ENCODE measurements at regions not wholly inside any gene's neighbourhood (a gene's known extent, or its start where the extent isn't known, plus 50 kb on each side); places are given as distances from the start of the nearest gene placed in this dataset.

- WGBS (ENCODE audit: insufficient coverage), result no CpG with 5 or more reads among the region's 3 CpGs
- no peak overlapping the region for H3K4me3 ChIP-seq (ENCODE audit: low read length)
- peak; percentile 27 for DNase-seq
- peaks cover 2% of the 10 kb centered on the region for H3K9me3 ChIP-seq (replicated peaks; ENCODE audit: control insufficient read depth, low read depth, low read length)
- H3K36me3 ChIP-seq (ENCODE audit: control insufficient read depth, insufficient read depth, low read length), result no peaks in the 10 kb centered on the region
- H3K27me3 ChIP-seq (ENCODE audit: control insufficient read depth, insufficient read depth, low read length), result no peaks in the 10 kb centered on the region
- no peaks in the 10 kb centered on the region for H3K4me1 ChIP-seq (ENCODE audit: control insufficient read depth, insufficient read depth, low read length)
- H3K27ac ChIP-seq (ENCODE audit: low read length), result no peak overlapping the region
These were observed 183.4 kb upstream of the CDH7 start for GRCh38 chr18:65567372-65567771.

GRCh38 chr18:65548316-65548715, 202.5 kb upstream of the CDH7 start:
- DNase-seq, result no peak
- no peak overlapping the region for H3K4me3 ChIP-seq (ENCODE audit: low read length)
- no peaks in the 10 kb centered on the region for H3K4me1 ChIP-seq (ENCODE audit: control insufficient read depth, insufficient read depth, low read length)
- no peaks in the 10 kb centered on the region for H3K36me3 ChIP-seq (ENCODE audit: control insufficient read depth, insufficient read depth, low read length)
- H3K9me3 ChIP-seq (replicated peaks; ENCODE audit: control insufficient read depth, low read depth, low read length), result no peaks in the 10 kb centered on the region
- WGBS (ENCODE audit: insufficient coverage), result no CpG with 5 or more reads among the region's 3 CpGs
- no peak overlapping the region for H3K27ac ChIP-seq (ENCODE audit: low read length)
- H3K27me3 ChIP-seq (ENCODE audit: control insufficient read depth, insufficient read depth, low read length), result no peaks in the 10 kb centered on the region

- Histone ChIP-seq H3K4me1 (ENCODE audit: control insufficient read depth, insufficient read depth, low read length) (no peaks in the 10 kb centered on the region), H3K9me3 (replicated peaks; ENCODE audit: control insufficient read depth, low read depth, low read length) (no peaks in the 10 kb centered on the region), H3K27ac (ENCODE audit: low read length) (no peak overlapping the region), H3K4me3 (ENCODE audit: low read length) (no peak overlapping the region), H3K27me3 (ENCODE audit: control insufficient read depth, insufficient read depth, low read length) (no peaks in the 10 kb centered on the region), H3K36me3 (ENCODE audit: control insufficient read depth, insufficient read depth, low read length) (no peaks in the 10 kb centered on the region)
- no peak for DNase-seq
These were observed 203.8 kb upstream of the CDH7 start for GRCh38 chr18:65547046-65547445.

- WGBS (ENCODE audit: insufficient coverage), result 92% methylated on average over 3 of the region's 6 CpGs
- no peak overlapping the region for H3K4me3 ChIP-seq (ENCODE audit: low read length)
These were observed 206.1 kb upstream of the CDH7 start for GRCh38 chr18:65544701-65545100.

GRCh38 chr18:65527879-65528633, 222.8 kb upstream of the CDH7 start:
- 75% methylated on average over 1 of the region's 4 CpGs for WGBS (ENCODE audit: insufficient coverage)
- DNase-seq, result no peak

More at GRCh38 chr18:65544701-65545100, 206.1 kb upstream of the CDH7 start:
- H3K4me1 ChIP-seq (ENCODE audit: control insufficient read depth, insufficient read depth, low read length), result no peaks in the 10 kb centered on the region
- no peaks in the 10 kb centered on the region for H3K9me3 ChIP-seq (replicated peaks; ENCODE audit: control insufficient read depth, low read depth, low read length)
- H3K27me3 ChIP-seq (ENCODE audit: control insufficient read depth, insufficient read depth, low read length), result no peaks in the 10 kb centered on the region
- no peak for DNase-seq
- no peaks in the 10 kb centered on the region for H3K36me3 ChIP-seq (ENCODE audit: control insufficient read depth, insufficient read depth, low read length)
- no peak overlapping the region for H3K27ac ChIP-seq (ENCODE audit: low read length)

GRCh38 chr18:65526099-65526498, 224.7 kb upstream of the CDH7 start:
- no peaks in the 10 kb centered on the region for H3K4me1 ChIP-seq (ENCODE audit: control insufficient read depth, insufficient read depth, low read length)
- no peak overlapping the region for H3K27ac ChIP-seq (ENCODE audit: low read length)
- WGBS (ENCODE audit: insufficient coverage), result no CpG with 5 or more reads among the region's 1 CpG
- no peak for DNase-seq
- no peak overlapping the region for H3K4me3 ChIP-seq (ENCODE audit: low read length)
- no peaks in the 10 kb centered on the region for H3K36me3 ChIP-seq (ENCODE audit: control insufficient read depth, insufficient read depth, low read length)
- H3K9me3 ChIP-seq (replicated peaks; ENCODE audit: control insufficient read depth, low read depth, low read length), result no peaks in the 10 kb centered on the region
- H3K27me3 ChIP-seq (ENCODE audit: control insufficient read depth, insufficient read depth, low read length), result no peaks in the 10 kb centered on the region

More at GRCh38 chr18:65527879-65528633, 222.8 kb upstream of the CDH7 start:
- Histone ChIP-seq H3K4me1 (ENCODE audit: control insufficient read depth, insufficient read depth, low read length) (no peaks in the 10 kb centered on the region), H3K36me3 (ENCODE audit: control insufficient read depth, insufficient read depth, low read length) (no peaks in the 10 kb centered on the region), H3K4me3 (ENCODE audit: low read length) (no peak overlapping the region), H3K27me3 (ENCODE audit: control insufficient read depth, insufficient read depth, low read length) (no peaks in the 10 kb centered on the region), H3K27ac (ENCODE audit: low read length) (no peak overlapping the region), H3K9me3 (replicated peaks; ENCODE audit: control insufficient read depth, low read depth, low read length) (no peaks in the 10 kb centered on the region)

GRCh38 chr18:65523461-65523860, 227.4 kb upstream of the CDH7 start:
- 94% methylated on average over 3 of the region's 3 CpGs for WGBS (ENCODE audit: insufficient coverage)
- Histone ChIP-seq H3K4me1 (ENCODE audit: control insufficient read depth, insufficient read depth, low read length) (no peaks in the 10 kb centered on the region), H3K4me3 (ENCODE audit: low read length) (no peak overlapping the region), H3K27ac (ENCODE audit: low read length) (no peak overlapping the region), H3K9me3 (replicated peaks; ENCODE audit: control insufficient read depth, low read depth, low read length) (no peaks in the 10 kb centered on the region), H3K36me3 (ENCODE audit: control insufficient read depth, insufficient read depth, low read length) (no peaks in the 10 kb centered on the region), H3K27me3 (ENCODE audit: control insufficient read depth, insufficient read depth, low read length) (no peaks in the 10 kb centered on the region)
- no peak for DNase-seq

GRCh38 chr18:65522907-65523306, 227.9 kb upstream of the CDH7 start:
- no peak for DNase-seq
- no peaks in the 10 kb centered on the region for H3K27me3 ChIP-seq (ENCODE audit: control insufficient read depth, insufficient read depth, low read length)
- no peaks in the 10 kb centered on the region for H3K36me3 ChIP-seq (ENCODE audit: control insufficient read depth, insufficient read depth, low read length)
- H3K9me3 ChIP-seq (replicated peaks; ENCODE audit: control insufficient read depth, low read depth, low read length), result no peaks in the 10 kb centered on the region
- no CpG with 5 or more reads among the region's 4 CpGs for WGBS (ENCODE audit: insufficient coverage)
- H3K4me1 ChIP-seq (ENCODE audit: control insufficient read depth, insufficient read depth, low read length), result no peaks in the 10 kb centered on the region
- H3K4me3 ChIP-seq (ENCODE audit: low read length), result no peak overlapping the region
- H3K27ac ChIP-seq (ENCODE audit: low read length), result no peak overlapping the region

GRCh38 chr18:65516209-65516608, 234.6 kb upstream of the CDH7 start:
- Histone ChIP-seq H3K27ac (ENCODE audit: low read length) (no peak overlapping the region), H3K9me3 (replicated peaks; ENCODE audit: control insufficient read depth, low read depth, low read length) (no peaks in the 10 kb centered on the region), H3K27me3 (ENCODE audit: control insufficient read depth, insufficient read depth, low read length) (no peaks in the 10 kb centered on the region), H3K4me1 (ENCODE audit: control insufficient read depth, insufficient read depth, low read length) (no peaks in the 10 kb centered on the region), H3K36me3 (ENCODE audit: control insufficient read depth, insufficient read depth, low read length) (no peaks in the 10 kb centered on the region), H3K4me3 (ENCODE audit: low read length) (no peak overlapping the region)
- no peak for DNase-seq
- WGBS (ENCODE audit: insufficient coverage), result 57% methylated on average over 1 of the region's 5 CpGs

GRCh38 chr18:65498605-65499004, 252.2 kb upstream of the CDH7 start:
- Histone ChIP-seq H3K36me3 (ENCODE audit: control insufficient read depth, insufficient read depth, low read length) (no peaks in the 10 kb centered on the region), H3K9me3 (replicated peaks; ENCODE audit: control insufficient read depth, low read depth, low read length) (no peaks in the 10 kb centered on the region), H3K4me1 (ENCODE audit: control insufficient read depth, insufficient read depth, low read length) (no peaks in the 10 kb centered on the region), H3K27ac (ENCODE audit: low read length) (no peak overlapping the region), H3K27me3 (ENCODE audit: control insufficient read depth, insufficient read depth, low read length) (no peaks in the 10 kb centered on the region), H3K4me3 (ENCODE audit: low read length) (no peak overlapping the region)
- DNase-seq, result no peak

- no peak for DNase-seq
- Histone ChIP-seq H3K4me3 (ENCODE audit: low read length) (no peak overlapping the region), H3K4me1 (ENCODE audit: control insufficient read depth, insufficient read depth, low read length) (no peaks in the 10 kb centered on the region), H3K27me3 (ENCODE audit: control insufficient read depth, insufficient read depth, low read length) (no peaks in the 10 kb centered on the region), H3K9me3 (replicated peaks; ENCODE audit: control insufficient read depth, low read depth, low read length) (no peaks in the 10 kb centered on the region), H3K27ac (ENCODE audit: low read length) (no peak overlapping the region), H3K36me3 (ENCODE audit: control insufficient read depth, insufficient read depth, low read length) (no peaks in the 10 kb centered on the region)
- no CpG with 5 or more reads among the region's 2 CpGs for WGBS (ENCODE audit: insufficient coverage)
These were observed 263.2 kb upstream of the CDH7 start for GRCh38 chr18:65487569-65487968.

Measured in muscle of leg (tissue), 3 donors.